ENCODE measurements at regions not wholly inside any gene's neighbourhood (a gene's known extent, or its start where the extent isn't known, plus 50 kb on each side); places are given as distances from the start of the nearest gene placed in this dataset.
"Not testable (repeated sequence)": the region's sequence is repeated elsewhere in the genome, so short reads cannot be mapped to it uniquely, and the experiment has no call there.

- TF ChIP-seq CTCF (IDR thresholded peaks at IDR 0.05; ENCODE audit: low read depth, low read length, missing input control); MAX (IDR thresholded peaks at IDR 0.05); REST (IDR thresholded peaks at IDR 0.05); HNF4A (conservative IDR thresholded peaks at IDR 0.05); JUND (IDR thresholded peaks at IDR 0.05); FOXA1 (IDR thresholded peaks at IDR 0.05); TAF1 (conservative IDR thresholded peaks at IDR 0.05): not testable (repeated sequence)
Observed at GRCh38 chr6:101188285-101188798, 205.2 kb upstream of the GRIK2 start.
